ENCODE measurements at regions not wholly inside any gene's neighbourhood (a gene's known extent, or its start where the extent isn't known, plus 50 kb on each side); places are given as distances from the start of the nearest gene placed in this dataset.

DNA sequence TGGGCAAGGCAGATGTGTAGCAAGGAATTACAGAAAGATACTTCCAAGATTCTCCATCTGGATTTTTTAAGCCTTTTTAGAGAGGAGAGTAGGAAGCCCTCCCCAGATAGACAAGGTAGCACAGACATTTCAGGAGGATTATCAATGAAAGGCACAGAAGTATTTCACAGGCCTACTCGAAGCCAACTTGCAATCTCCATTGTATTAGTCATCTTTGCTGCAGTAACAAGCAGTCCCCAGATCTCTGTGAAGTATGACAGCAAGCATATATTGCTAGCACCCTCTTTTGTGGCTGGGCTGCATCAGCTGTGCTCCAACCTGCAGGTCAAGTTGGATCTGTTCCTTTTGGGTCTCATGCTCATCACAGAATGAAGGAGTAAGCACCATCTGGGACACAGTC lies 101.6 kb downstream of the MAF start:
- no peak for ATAC-seq
- DNase-seq, result no peak
- Histone ChIP-seq H3K27me3 (ENCODE audit: low read depth) (no peaks in the 10 kb centered on the region), H3K36me3 (no peaks in the 10 kb centered on the region), H3K4me1 (no peaks in the 10 kb centered on the region), H3K4me3 (no peak overlapping the region), H3K27ac (no peak overlapping the region), H3K9me3 (no peaks in the 10 kb centered on the region)
- intact Hi-C loops (cut with DNase I), result no loop called here
- TF ChIP-seq, protein P1, sequence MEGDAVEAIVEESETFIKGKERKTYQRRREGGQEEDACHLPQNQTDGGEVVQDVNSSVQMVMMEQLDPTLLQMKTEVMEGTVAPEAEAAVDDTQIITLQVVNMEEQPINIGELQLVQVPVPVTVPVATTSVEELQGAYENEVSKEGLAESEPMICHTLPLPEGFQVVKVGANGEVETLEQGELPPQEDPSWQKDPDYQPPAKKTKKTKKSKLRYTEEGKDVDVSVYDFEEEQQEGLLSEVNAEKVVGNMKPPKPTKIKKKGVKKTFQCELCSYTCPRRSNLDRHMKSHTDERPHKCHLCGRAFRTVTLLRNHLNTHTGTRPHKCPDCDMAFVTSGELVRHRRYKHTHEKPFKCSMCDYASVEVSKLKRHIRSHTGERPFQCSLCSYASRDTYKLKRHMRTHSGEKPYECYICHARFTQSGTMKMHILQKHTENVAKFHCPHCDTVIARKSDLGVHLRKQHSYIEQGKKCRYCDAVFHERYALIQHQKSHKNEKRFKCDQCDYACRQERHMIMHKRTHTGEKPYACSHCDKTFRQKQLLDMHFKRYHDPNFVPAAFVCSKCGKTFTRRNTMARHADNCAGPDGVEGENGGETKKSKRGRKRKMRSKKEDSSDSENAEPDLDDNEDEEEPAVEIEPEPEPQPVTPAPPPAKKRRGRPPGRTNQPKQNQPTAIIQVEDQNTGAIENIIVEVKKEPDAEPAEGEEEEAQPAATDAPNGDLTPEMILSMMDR (IDR thresholded peaks at IDR 0.05), result no peak

DNA sequence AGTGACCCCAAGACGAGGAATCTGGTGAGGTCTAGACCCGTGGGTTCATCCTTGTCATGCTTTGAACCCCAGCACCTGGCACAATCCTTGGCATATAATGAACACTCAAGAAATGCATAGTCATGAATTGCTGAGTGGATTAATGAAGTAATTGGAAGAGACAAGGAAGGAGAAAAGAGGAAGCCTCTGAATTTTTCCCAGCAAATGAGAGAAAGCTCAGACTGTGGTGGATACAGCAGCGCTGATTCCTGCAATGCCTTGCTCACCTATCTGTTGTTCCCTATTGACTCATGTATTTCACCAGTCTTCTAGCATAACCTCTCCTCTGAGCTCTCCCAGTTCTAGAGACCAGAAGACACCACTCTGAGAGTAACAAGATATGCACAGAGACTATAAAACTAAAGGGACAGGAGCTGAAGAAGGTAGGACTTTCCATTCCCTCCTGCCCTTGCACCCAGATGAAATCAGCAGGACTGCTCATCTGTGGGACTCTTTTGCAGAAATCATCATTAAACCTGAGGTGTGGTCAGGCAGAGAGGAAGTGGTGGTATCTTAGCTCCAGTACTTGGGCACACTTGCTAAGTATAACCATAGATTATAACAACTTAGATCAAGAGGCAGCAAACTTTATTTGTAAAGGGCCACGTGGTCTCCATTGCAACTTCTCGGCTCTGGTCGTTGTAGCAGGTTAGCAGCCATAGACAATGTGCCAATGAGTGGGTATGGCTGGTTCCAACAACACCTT lies 102.8 kb downstream of the MAF start:
- DNase-seq, result no peak
- intact Hi-C loops (cut with DNase I), result no loop called here
- Histone ChIP-seq H3K27me3 (ENCODE audit: low read depth) (no peaks in the 10 kb centered on the region), H3K4me3 (no peak overlapping the region), H3K9me3 (no peaks in the 10 kb centered on the region), H3K27ac (no peak overlapping the region), H3K36me3 (no peaks in the 10 kb centered on the region), H3K4me1 (no peaks in the 10 kb centered on the region)
- ATAC-seq, result no peak
- TF ChIP-seq, protein P1 (IDR thresholded peaks at IDR 0.05), result no peak

DNA sequence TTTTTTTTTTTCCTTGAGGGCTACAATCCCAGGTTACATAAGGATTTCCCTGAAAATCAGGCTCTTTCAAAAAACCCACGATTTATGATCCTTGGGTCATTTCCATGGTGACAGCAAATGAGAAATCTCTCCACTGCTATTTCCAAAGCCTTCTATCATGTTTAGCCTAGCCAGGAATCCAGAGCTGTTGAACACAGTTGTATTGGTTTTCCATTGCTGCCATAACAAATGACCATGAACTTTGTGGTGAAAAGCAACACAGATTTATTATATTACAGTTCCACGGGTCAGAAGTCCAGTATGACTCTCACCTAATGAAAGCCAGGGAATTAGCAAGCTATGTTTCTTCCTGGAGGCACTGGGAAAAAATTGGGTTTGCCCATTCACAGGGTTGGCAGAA lies 106.6 kb downstream of the MAF start:
- TF ChIP-seq, protein P1 (IDR thresholded peaks at IDR 0.05), result no peak
- ATAC-seq (no peak), DNase-seq (no peak)
- Histone ChIP-seq H3K4me1 (no peaks in the 10 kb centered on the region), H3K9me3 (no peaks in the 10 kb centered on the region), H3K27ac (no peak overlapping the region), H3K36me3 (no peaks in the 10 kb centered on the region), H3K27me3 (ENCODE audit: low read depth) (no peaks in the 10 kb centered on the region), H3K4me3 (no peak overlapping the region)
- intact Hi-C loops (cut with DNase I), result no loop called here

DNA sequence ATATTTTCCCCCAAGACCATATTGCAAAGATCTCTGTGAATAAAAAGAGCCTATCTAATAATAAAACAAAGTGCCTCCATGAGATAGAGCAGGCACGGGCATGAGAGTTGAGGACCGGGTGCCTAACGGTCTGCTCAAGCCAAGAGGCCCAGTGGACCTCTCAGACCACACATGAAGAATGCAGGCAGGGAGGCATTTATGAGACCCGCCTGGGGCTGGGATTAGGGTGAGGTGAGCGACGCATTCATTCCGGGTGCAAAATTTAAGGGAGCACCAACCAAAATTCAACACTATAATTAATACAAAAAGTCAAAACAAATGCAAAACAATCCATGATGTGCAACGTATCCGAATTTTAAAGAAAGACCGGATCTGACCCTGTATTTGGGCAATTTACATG lies 108.5 kb downstream of the MAF start:
- no peak for DNase-seq
- H3K27me3 ChIP-seq (ENCODE audit: low read depth), result no peaks in the 10 kb centered on the region
- TF ChIP-seq, protein P1 (IDR thresholded peaks at IDR 0.05), result no peak
- H3K36me3 ChIP-seq, result no peaks in the 10 kb centered on the region
- intact Hi-C loops (cut with DNase I), result no loop called here
- H3K27ac ChIP-seq, result no peak overlapping the region
- no peaks in the 10 kb centered on the region for H3K9me3 ChIP-seq
- no peak overlapping the region for H3K4me3 ChIP-seq
- no peak for ATAC-seq
- no peaks in the 10 kb centered on the region for H3K4me1 ChIP-seq

DNA sequence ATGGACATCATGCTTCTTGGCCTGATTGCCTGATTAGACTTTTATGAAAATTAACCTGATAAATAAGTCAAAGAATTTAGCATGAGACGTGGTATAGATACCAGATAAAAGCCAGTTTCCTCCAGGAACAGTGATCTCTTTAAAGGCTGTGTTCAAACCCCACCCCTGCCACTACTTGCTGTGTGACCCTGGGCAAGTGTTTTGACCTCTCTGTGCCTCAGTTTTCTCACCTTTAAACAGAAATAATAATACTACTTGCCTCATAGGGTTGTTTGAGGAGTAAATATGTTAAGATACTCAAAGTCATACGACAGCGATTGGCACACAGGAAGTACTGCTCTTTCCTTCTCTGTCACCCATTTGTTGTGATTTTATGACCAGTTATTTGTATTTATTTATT lies 115.5 kb downstream of the MAF start:
- Histone ChIP-seq H3K4me1 (no peaks in the 10 kb centered on the region), H3K9me3 (no peaks in the 10 kb centered on the region), H3K4me3 (no peak overlapping the region), H3K36me3 (no peaks in the 10 kb centered on the region), H3K27ac (no peak overlapping the region), H3K27me3 (ENCODE audit: low read depth) (no peaks in the 10 kb centered on the region)
- no peak for ATAC-seq
- intact Hi-C loops (cut with DNase I), result no loop called here
- no peak for DNase-seq
- TF ChIP-seq, protein P1 (IDR thresholded peaks at IDR 0.05), result no peak
